Calu3 (cell line): ENCODE measurements at regions not wholly inside any gene's neighbourhood (a gene's known extent, or its start where the extent isn't known, plus 50 kb on each side); places are given as distances from the start of the nearest gene placed in this dataset.

Experiments used
- BruUV-seq: library from RNA; stranded (reverse); fragments of 400-500 nt; replicated peaks from 2 replicates; lab custom pipeline; 2021; lab: Mats Ljungman, UMichigan
- CTCF ChIA-PET: fragments of 300-600 bp; sonication (Branson Sonifier 250); formaldehyde crosslinking; loops from one replicate; lab custom pipeline; 2022; ENCODE audit warnings: antibody characterized with exemption; lab: Charles Lee
- DNase-seq: peaks from one replicate; pipeline ENCODE4 v3.0.0; 2022
- H3K27ac Mint-ChIP-seq: one replicate; pipeline ENCODE4 v1.8.0; 2022; ENCODE audit warnings: mixed read lengths; ENCODE audit not compliant: unreplicated experiment
- H3K27me3 Mint-ChIP-seq: one replicate; pipeline ENCODE4 v1.8.0; 2022; ENCODE audit warnings: mixed read lengths; ENCODE audit not compliant: unreplicated experiment
- H3K36me3 Mint-ChIP-seq: one replicate; pipeline ENCODE4 v1.8.0; 2022; ENCODE audit warnings: mild to moderate bottlenecking, moderate library complexity, mixed read lengths; ENCODE audit not compliant: insufficient read depth, unreplicated experiment
- H3K4me1 Mint-ChIP-seq: one replicate; pipeline ENCODE4 v1.8.0; 2022; ENCODE audit warnings: mild to moderate bottlenecking, low read depth, mixed read lengths; ENCODE audit not compliant: unreplicated experiment
- H3K4me3 Mint-ChIP-seq: one replicate; pipeline ENCODE4 v1.8.0; 2022; ENCODE audit warnings: mild to moderate bottlenecking, low read depth, moderate library complexity, mixed read lengths; ENCODE audit not compliant: unreplicated experiment
- H3K9me3 Mint-ChIP-seq: one replicate; pipeline ENCODE4 v1.8.0; 2022; ENCODE audit warnings: low read depth, mixed read lengths; ENCODE audit not compliant: unreplicated experiment
- intact Hi-C: fragments of 100-400 bp; cut with micrococcal nuclease; formaldehyde crosslinking; loops from one replicate; pipeline ENCODE4 v1.10.0; 2022; ENCODE audit not compliant: unreplicated experiment
- TF ChIP-seq, protein P1 (sequence below): fragments of 200-600 bp; IDR thresholded peaks from one replicate; pipeline ENCODE4 v1.8.0; 2022; ENCODE audit warnings: antibody characterized with exemption; ENCODE audit not compliant: unreplicated experiment

DNA sequence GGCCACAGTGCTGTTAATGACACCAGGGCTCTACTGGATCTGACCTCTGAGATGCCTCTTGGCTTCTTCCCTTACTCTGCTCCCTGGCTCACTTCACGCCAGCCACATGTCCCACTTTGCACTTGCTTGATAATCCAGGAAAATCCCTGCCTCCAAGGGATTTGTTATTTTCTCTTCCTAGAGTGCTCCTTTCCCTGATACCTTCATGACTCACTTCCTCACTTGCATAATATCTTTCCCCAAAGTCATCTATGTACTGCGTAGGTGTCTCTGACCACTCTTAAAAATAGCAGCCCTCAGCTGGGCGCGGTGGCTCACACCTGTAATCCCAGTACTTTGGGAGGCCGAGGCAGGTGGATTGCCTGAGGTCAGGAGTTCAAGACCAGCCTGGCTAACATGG, 572.3 kb downstream of the PLCL1 start:
- CTCF ChIA-PET = no interaction called here
- TF ChIP-seq, protein P1, sequence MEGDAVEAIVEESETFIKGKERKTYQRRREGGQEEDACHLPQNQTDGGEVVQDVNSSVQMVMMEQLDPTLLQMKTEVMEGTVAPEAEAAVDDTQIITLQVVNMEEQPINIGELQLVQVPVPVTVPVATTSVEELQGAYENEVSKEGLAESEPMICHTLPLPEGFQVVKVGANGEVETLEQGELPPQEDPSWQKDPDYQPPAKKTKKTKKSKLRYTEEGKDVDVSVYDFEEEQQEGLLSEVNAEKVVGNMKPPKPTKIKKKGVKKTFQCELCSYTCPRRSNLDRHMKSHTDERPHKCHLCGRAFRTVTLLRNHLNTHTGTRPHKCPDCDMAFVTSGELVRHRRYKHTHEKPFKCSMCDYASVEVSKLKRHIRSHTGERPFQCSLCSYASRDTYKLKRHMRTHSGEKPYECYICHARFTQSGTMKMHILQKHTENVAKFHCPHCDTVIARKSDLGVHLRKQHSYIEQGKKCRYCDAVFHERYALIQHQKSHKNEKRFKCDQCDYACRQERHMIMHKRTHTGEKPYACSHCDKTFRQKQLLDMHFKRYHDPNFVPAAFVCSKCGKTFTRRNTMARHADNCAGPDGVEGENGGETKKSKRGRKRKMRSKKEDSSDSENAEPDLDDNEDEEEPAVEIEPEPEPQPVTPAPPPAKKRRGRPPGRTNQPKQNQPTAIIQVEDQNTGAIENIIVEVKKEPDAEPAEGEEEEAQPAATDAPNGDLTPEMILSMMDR = no peak
- no peaks in the 10 kb centered on the region for H3K4me1 Mint-ChIP-seq
- no peaks in the 10 kb centered on the region for H3K27me3 Mint-ChIP-seq
- no peak for DNase-seq
- H3K4me3 Mint-ChIP-seq = no peak overlapping the region
- no peaks in the 10 kb centered on the region for H3K9me3 Mint-ChIP-seq
- H3K27ac Mint-ChIP-seq = no peak overlapping the region
- intact Hi-C loops = loop anchor here (10.0 kb wide), 1 partner anchor 628 kb away; no protein-coding TSS in a partner anchor
- BruUV-seq = no TSS peak
- H3K36me3 Mint-ChIP-seq = no peaks in the 10 kb centered on the region

DNA sequence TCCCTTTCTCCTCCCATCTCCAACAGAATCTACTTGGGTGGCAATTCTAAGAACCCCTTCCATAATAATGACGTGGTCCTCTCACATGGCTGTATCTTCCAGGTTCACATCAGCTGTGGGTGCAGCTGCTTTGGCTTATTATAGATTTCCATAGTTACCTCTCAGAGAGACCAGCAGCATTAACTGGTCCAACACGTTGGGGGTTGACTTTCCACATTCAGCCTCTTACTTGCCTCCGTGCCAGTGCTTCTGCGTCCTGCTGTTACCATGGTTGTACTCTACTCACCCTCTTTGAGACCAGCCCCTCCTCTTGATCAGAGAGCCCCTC, 570.7 kb downstream of the PLCL1 start:
- CTCF ChIA-PET = no interaction called here
- no peaks in the 10 kb centered on the region for H3K27me3 Mint-ChIP-seq
- intact Hi-C loops = loop anchor here (10.0 kb wide), 1 partner anchor 630 kb away; no protein-coding TSS in a partner anchor
- no peak for DNase-seq
- H3K4me3 Mint-ChIP-seq = no peak overlapping the region
- H3K36me3 Mint-ChIP-seq = no peaks in the 10 kb centered on the region
- TF ChIP-seq, protein P1 = no peak
- BruUV-seq = no TSS peak
- H3K4me1 Mint-ChIP-seq = no peaks in the 10 kb centered on the region
- H3K9me3 Mint-ChIP-seq = no peaks in the 10 kb centered on the region
- no peak overlapping the region for H3K27ac Mint-ChIP-seq

DNA sequence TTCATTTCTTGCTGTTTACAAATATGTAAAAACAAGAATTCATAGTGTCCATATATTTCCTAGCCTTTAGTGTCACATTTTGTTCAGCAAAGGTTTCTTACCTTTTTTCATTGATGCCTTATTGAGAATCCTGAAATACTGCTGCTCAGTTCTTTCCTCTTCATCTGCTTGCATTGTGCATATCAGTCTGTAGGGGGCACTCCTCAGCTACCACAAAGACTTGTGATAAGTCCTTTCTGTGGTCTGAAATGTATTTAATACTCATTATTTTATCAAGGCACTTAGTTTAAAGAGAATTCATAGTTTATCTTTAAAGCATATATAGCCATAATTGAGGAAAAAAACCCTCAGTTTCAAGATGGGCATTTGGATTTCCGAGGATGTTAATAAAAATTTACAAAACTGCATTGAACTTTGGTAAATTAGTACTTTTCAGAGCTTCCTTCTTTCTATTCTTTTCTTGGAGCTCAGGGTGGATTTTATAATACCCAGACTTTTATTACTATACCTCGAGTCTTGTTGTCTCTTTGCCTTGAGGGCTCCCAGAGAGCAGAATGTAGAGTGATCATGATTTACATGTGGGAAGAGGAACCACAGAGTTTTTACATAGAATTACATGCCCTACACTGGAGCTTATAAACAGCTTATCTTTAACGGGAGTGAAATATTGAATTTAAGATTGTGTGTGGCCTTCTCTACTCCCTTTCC, 570.1 kb downstream of the PLCL1 start:
- DNase-seq = peak; percentile 52
- H3K9me3 Mint-ChIP-seq = no peaks in the 10 kb centered on the region
- H3K4me1 Mint-ChIP-seq = no peaks in the 10 kb centered on the region
- H3K36me3 Mint-ChIP-seq = no peaks in the 10 kb centered on the region
- TF ChIP-seq, protein P1 = peak; percentile 71
- H3K27ac Mint-ChIP-seq = no peak overlapping the region
- CTCF ChIA-PET = interaction anchor here (1.0 kb wide), 1 partner anchor 1114 kb away, joined by 4 read pairs; no protein-coding TSS in a partner anchor
- no peak overlapping the region for H3K4me3 Mint-ChIP-seq
- no peaks in the 10 kb centered on the region for H3K27me3 Mint-ChIP-seq
- no TSS peak for BruUV-seq
- intact Hi-C loops = loop anchor here (5.0 to 10.0 kb wide), 4 partner anchors 57 to 1113 kb away; no protein-coding TSS in a partner anchor

DNA sequence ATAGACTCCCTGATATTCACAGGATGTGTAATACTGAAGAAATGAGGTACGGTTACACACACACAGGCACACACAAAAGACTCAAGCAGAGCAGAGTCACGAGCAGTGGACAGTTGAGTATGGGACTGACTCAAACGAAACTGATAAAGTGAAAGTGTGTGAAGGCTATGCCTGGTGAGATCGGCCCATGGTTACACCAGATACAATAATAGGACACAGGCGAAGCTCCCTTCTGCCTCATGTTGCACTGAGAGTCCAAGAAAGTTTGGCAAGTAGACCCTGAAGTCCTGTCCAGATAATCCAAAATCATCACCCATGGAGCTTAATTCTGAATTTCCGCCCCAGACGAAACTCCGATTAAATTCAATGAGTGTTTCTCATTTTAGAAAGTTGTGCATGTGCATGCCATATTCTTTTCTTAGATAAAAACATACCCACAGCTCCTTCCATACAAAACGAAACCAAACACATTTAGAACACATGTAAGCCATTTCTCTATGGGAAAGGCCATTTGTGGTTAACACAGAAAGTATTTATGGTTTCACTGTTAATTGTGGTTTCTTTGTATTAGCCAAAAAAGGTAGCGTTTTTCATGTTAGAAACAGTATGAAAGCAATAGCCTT, 567.6 kb downstream of the PLCL1 start:
- H3K4me3 Mint-ChIP-seq = no peak overlapping the region
- intact Hi-C loops = loop anchor here (5.0 to 10.0 kb wide), 4 partner anchors 55 to 1115 kb away; no protein-coding TSS in a partner anchor
- CTCF ChIA-PET = no interaction called here
- no peaks in the 10 kb centered on the region for H3K4me1 Mint-ChIP-seq
- no peaks in the 10 kb centered on the region for H3K27me3 Mint-ChIP-seq
- TF ChIP-seq, protein P1 = no peak
- no peak overlapping the region for H3K27ac Mint-ChIP-seq
- no peaks in the 10 kb centered on the region for H3K36me3 Mint-ChIP-seq
- no peak for DNase-seq
- BruUV-seq = no TSS peak
- H3K9me3 Mint-ChIP-seq = no peaks in the 10 kb centered on the region
